ENCODE measurements at regions not wholly inside any gene's neighbourhood (a gene's known extent, or its start where the extent isn't known, plus 50 kb on each side); places are given as distances from the start of the nearest gene placed in this dataset.

- FAIRE-seq (no peak), DNase-seq (ENCODE audit: low read depth) (no peak)
- TF ChIP-seq, protein P1, sequence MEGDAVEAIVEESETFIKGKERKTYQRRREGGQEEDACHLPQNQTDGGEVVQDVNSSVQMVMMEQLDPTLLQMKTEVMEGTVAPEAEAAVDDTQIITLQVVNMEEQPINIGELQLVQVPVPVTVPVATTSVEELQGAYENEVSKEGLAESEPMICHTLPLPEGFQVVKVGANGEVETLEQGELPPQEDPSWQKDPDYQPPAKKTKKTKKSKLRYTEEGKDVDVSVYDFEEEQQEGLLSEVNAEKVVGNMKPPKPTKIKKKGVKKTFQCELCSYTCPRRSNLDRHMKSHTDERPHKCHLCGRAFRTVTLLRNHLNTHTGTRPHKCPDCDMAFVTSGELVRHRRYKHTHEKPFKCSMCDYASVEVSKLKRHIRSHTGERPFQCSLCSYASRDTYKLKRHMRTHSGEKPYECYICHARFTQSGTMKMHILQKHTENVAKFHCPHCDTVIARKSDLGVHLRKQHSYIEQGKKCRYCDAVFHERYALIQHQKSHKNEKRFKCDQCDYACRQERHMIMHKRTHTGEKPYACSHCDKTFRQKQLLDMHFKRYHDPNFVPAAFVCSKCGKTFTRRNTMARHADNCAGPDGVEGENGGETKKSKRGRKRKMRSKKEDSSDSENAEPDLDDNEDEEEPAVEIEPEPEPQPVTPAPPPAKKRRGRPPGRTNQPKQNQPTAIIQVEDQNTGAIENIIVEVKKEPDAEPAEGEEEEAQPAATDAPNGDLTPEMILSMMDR (IDR thresholded peaks at IDR 0.05; ENCODE audit: insufficient read depth, low read length, severe bottlenecking), result no peak
- Histone ChIP-seq H3K4me3 (ENCODE audit: low read depth, low read length) (no peak overlapping the region), H3K27me3 (ENCODE audit: control insufficient read depth, insufficient read depth, low read length) (no peaks in the 10 kb centered on the region), H3K36me3 (ENCODE audit: control insufficient read depth, insufficient read depth, low read length) (no peaks in the 10 kb centered on the region)
Measured at GRCh38 chr19:28785971-28786370, 427.0 kb downstream of the UQCRFS1 start.

- FAIRE-seq, result no peak
- H3K27me3 ChIP-seq (ENCODE audit: control insufficient read depth, insufficient read depth, low read length), result no peaks in the 10 kb centered on the region
- DNase-seq (ENCODE audit: low read depth), result no peak
- H3K4me3 ChIP-seq (ENCODE audit: low read depth, low read length), result no peak overlapping the region
- TF ChIP-seq, protein P1 (IDR thresholded peaks at IDR 0.05; ENCODE audit: insufficient read depth, low read length, severe bottlenecking), result no peak
- no peaks in the 10 kb centered on the region for H3K36me3 ChIP-seq (ENCODE audit: control insufficient read depth, insufficient read depth, low read length)
Measured at GRCh38 chr19:28764066-28764465, 448.9 kb downstream of the UQCRFS1 start.

DNA sequence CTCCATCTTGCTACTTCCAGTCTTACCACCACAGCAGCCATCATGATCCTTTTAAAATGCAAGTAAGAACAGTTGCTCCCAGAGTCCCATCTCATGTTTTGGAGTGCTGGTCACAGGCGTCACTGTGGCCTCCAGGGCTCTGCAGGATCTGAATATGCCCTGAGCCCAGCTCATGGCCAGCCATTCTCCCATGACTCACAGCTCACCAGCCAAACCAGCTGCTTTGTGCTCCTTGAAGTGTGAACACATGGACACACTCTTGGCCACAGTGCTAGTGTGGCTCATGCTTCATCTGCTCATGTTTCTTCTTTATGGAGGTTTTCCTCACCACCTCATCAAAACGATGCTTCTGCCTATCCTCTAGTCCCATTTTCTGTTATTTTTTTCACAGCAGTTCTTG, 466.5 kb downstream of the UQCRFS1 start:
- FAIRE-seq (no peak), DNase-seq (ENCODE audit: low read depth) (no peak)
- Histone ChIP-seq H3K4me3 (ENCODE audit: low read depth, low read length) (no peak overlapping the region), H3K27me3 (ENCODE audit: control insufficient read depth, insufficient read depth, low read length) (no peaks in the 10 kb centered on the region), H3K36me3 (ENCODE audit: control insufficient read depth, insufficient read depth, low read length) (no peaks in the 10 kb centered on the region)
- TF ChIP-seq, protein P1 (IDR thresholded peaks at IDR 0.05; ENCODE audit: insufficient read depth, low read length, severe bottlenecking), result no peak

GRCh38 chr19:28744943-28745342, 468.0 kb downstream of the UQCRFS1 start:
- DNase-seq (ENCODE audit: low read depth) (no peak), FAIRE-seq (no peak)
- no peaks in the 10 kb centered on the region for H3K27me3 ChIP-seq (ENCODE audit: control insufficient read depth, insufficient read depth, low read length)
- TF ChIP-seq, protein P1 (IDR thresholded peaks at IDR 0.05; ENCODE audit: insufficient read depth, low read length, severe bottlenecking), result no peak
- no peaks in the 10 kb centered on the region for H3K36me3 ChIP-seq (ENCODE audit: control insufficient read depth, insufficient read depth, low read length)
- no peak overlapping the region for H3K4me3 ChIP-seq (ENCODE audit: low read depth, low read length)

DNA sequence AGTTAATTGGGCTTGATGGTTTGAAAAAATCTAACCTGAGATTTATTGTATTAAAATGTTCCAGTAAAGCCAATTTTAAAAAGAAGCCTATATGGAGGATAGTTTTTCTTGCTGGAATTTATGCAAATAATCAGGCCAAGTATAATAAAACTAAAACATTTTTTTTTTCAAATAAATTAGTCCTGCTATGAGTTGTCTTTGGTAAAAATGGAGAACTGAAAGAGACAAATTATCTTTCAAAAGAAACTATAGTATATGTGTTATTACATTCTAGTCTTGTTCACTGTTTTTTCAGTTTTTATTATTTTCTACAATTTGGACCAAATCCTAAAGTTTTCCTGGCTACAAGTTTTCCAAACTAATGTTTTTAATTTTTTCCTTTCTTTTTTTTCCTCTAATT, 468.9 kb downstream of the UQCRFS1 start:
- H3K36me3 ChIP-seq (ENCODE audit: control insufficient read depth, insufficient read depth, low read length), result no peaks in the 10 kb centered on the region
- TF ChIP-seq, protein P1 (IDR thresholded peaks at IDR 0.05; ENCODE audit: insufficient read depth, low read length, severe bottlenecking), result no peak
- DNase-seq (ENCODE audit: low read depth) (no peak), FAIRE-seq (no peak)
- no peaks in the 10 kb centered on the region for H3K27me3 ChIP-seq (ENCODE audit: control insufficient read depth, insufficient read depth, low read length)
- no peak overlapping the region for H3K4me3 ChIP-seq (ENCODE audit: low read depth, low read length)

Data from bronchial epithelial cell (primary cell).